Mesendoderm (in vitro differentiated cells): ENCODE measurements at regions not wholly inside any gene's neighbourhood (a gene's known extent, or its start where the extent isn't known, plus 50 kb on each side); places are given as distances from the start of the nearest gene placed in this dataset.

Experiments
- DNase-seq: peaks from one replicate; pipeline ENCODE4 v3.0.0; 2013
- H2AK5ac ChIP-seq: 2 replicates; pipeline ENCODE4 v1.6.1; 2013; ENCODE audit warnings: low read length, inconsistent platforms
- H2BK120ac ChIP-seq: 2 replicates; pipeline ENCODE4 v1.6.1; 2013; ENCODE audit warnings: low read depth, mild to moderate bottlenecking, low read length, moderate library complexity, mixed read lengths
- H2BK15ac ChIP-seq: replicated peaks from 2 replicates; pipeline ENCODE4 v1.6.1; 2013; ENCODE audit warnings: low read depth, mild to moderate bottlenecking, moderate library complexity
- H2BK5ac ChIP-seq: 2 replicates; pipeline ENCODE4 v1.6.1; 2013; ENCODE audit warnings: low read length, inconsistent platforms
- H3K18ac ChIP-seq: 2 replicates; pipeline ENCODE4 v1.6.1; 2013; ENCODE audit warnings: mild to moderate bottlenecking, low read length, mixed read lengths
- H3K23ac ChIP-seq: one replicate; pipeline ENCODE4 v1.6.1; 2013; ENCODE audit warnings: low read length
- H3K27ac ChIP-seq: 2 replicates; pipeline ENCODE4 v1.5.1; 2013; ENCODE audit warnings: low read depth, mild to moderate bottlenecking, inconsistent platforms, low read length, moderate library complexity
- H3K27me3 ChIP-seq: 2 replicates; pipeline ENCODE4 v1.6.1; 2013; ENCODE audit warnings: low read length, control low read depth, mild to moderate bottlenecking, inconsistent platforms; ENCODE audit not compliant: insufficient read depth, poor library complexity
- H3K36me3 ChIP-seq: 2 replicates; pipeline ENCODE4 v1.6.1; 2013; ENCODE audit warnings: low read length, inconsistent platforms; ENCODE audit not compliant: control insufficient read depth, insufficient read depth
- H3K4ac ChIP-seq: one replicate; pipeline ENCODE4 v1.6.1; 2013; ENCODE audit warnings: low read depth, mild to moderate bottlenecking, low read length, moderate library complexity
- H3K4me1 ChIP-seq: 2 replicates; pipeline ENCODE4 v1.6.1; 2013; ENCODE audit warnings: low read depth, low read length, inconsistent platforms; ENCODE audit not compliant: control insufficient read depth
- H3K4me2 ChIP-seq: 2 replicates; pipeline ENCODE4 v1.6.1; 2013; ENCODE audit warnings: low read length
- H3K4me3 ChIP-seq: 2 replicates; pipeline ENCODE4 v1.5.1; 2013; ENCODE audit warnings: mild to moderate bottlenecking, low read length
- H3K56ac ChIP-seq: one replicate; pipeline ENCODE4 v1.6.1; 2013; ENCODE audit warnings: low read length
- H3K79me1 ChIP-seq: 2 replicates; pipeline ENCODE4 v1.6.1; 2013; ENCODE audit warnings: low read length, inconsistent platforms
- H3K79me2 ChIP-seq: 2 replicates; pipeline ENCODE4 v1.6.1; 2013; ENCODE audit warnings: mild to moderate bottlenecking, low read length; ENCODE audit not compliant: control insufficient read depth, insufficient read depth
- H3K9ac ChIP-seq: 2 replicates; pipeline ENCODE4 v1.6.1; 2013; ENCODE audit warnings: low read length, inconsistent platforms
- H4K5ac ChIP-seq: one replicate; pipeline ENCODE4 v1.6.1; 2013; ENCODE audit warnings: low read length
- H4K8ac ChIP-seq: one replicate; pipeline ENCODE4 v1.6.1; 2013; ENCODE audit warnings: low read depth, mild to moderate bottlenecking, control low read depth, low read length, moderate library complexity
- WGBS: extraction: QIAGEN DNeasy Blood & Tissue Kit; methylation state at CpG from one replicate; pipeline ENCODE4 v1.1.7; 2013; ENCODE audit warnings: low lambda C conversion rate, missing lambda C conversion rate; ENCODE audit not compliant: insufficient coverage; ENCODE audit errors: extremely low coverage; 5-methylcytosine and 5-hydroxymethylcytosine counted together

- Histone ChIP-seq H3K79me1 (no peaks in the 10 kb centered on the region), H4K8ac (no peak overlapping the region), H3K27me3 (no peaks in the 10 kb centered on the region), H3K79me2 (no peaks in the 10 kb centered on the region), H3K36me3 (no peaks in the 10 kb centered on the region), H3K56ac (no peak overlapping the region), H3K18ac (no peak overlapping the region), H2BK5ac (no peak overlapping the region), H3K27ac (no peak overlapping the region), H3K23ac (no peak overlapping the region), H2BK15ac (no peak overlapping the region), H3K9ac (no peak overlapping the region), H2BK120ac (no peak overlapping the region), H2AK5ac (no peak overlapping the region), H3K4me2 (no peak overlapping the region), H3K4me3 (no peak overlapping the region), H3K4ac (no peak overlapping the region), H4K5ac (no peak overlapping the region), H3K4me1 (no peaks in the 10 kb centered on the region)
- no peak for DNase-seq
- WGBS = no CpG with 5 or more reads among the region's 3 CpGs
Observed at GRCh38 chr5:91699429-91699828, 316.3 kb upstream of the ARRDC3 start.

- Histone ChIP-seq H3K27me3 (no peaks in the 10 kb centered on the region), H2BK120ac (no peak overlapping the region), H3K4me1 (no peaks in the 10 kb centered on the region), H3K4ac (no peak overlapping the region), H3K4me3 (no peak overlapping the region), H3K79me1 (no peaks in the 10 kb centered on the region), H3K23ac (no peak overlapping the region), H2AK5ac (no peak overlapping the region), H3K27ac (no peak overlapping the region), H3K56ac (no peak overlapping the region), H3K18ac (no peak overlapping the region), H3K36me3 (no peaks in the 10 kb centered on the region), H2BK5ac (no peak overlapping the region), H3K9ac (no peak overlapping the region), H4K5ac (no peak overlapping the region), H2BK15ac (no peak overlapping the region), H4K8ac (no peak overlapping the region), H3K79me2 (no peaks in the 10 kb centered on the region), H3K4me2 (no peak overlapping the region)
- no CpG with 5 or more reads among the region's 2 CpGs for WGBS
- DNase-seq = no peak
Observed at GRCh38 chr5:91691592-91691991, 308.5 kb upstream of the ARRDC3 start.

GRCh38 chr5:91690921-91691320 lies 307.8 kb upstream of the ARRDC3 start:
- Histone ChIP-seq H3K56ac (no peak overlapping the region), H3K4me3 (no peak overlapping the region), H3K36me3 (no peaks in the 10 kb centered on the region), H3K18ac (no peak overlapping the region), H4K8ac (no peak overlapping the region), H2BK5ac (no peak overlapping the region), H3K79me2 (no peaks in the 10 kb centered on the region), H3K23ac (no peak overlapping the region), H3K27me3 (no peaks in the 10 kb centered on the region), H3K27ac (no peak overlapping the region), H4K5ac (no peak overlapping the region), H3K4ac (no peak overlapping the region), H2BK120ac (no peak overlapping the region), H2BK15ac (no peak overlapping the region), H3K4me2 (no peak overlapping the region), H3K79me1 (no peaks in the 10 kb centered on the region), H3K4me1 (no peaks in the 10 kb centered on the region), H3K9ac (no peak overlapping the region), H2AK5ac (no peak overlapping the region)
- no peak for DNase-seq
- WGBS = no CpG with 5 or more reads among the region's 3 CpGs

- Histone ChIP-seq H2AK5ac (no peak overlapping the region), H3K36me3 (no peaks in the 10 kb centered on the region), H4K5ac (no peak overlapping the region), H3K27ac (no peak overlapping the region), H3K23ac (no peak overlapping the region), H3K18ac (no peak overlapping the region), H4K8ac (no peak overlapping the region), H3K4ac (no peak overlapping the region), H3K9ac (no peak overlapping the region), H3K4me3 (no peak overlapping the region), H3K4me2 (no peak overlapping the region), H3K79me2 (no peaks in the 10 kb centered on the region), H2BK5ac (no peak overlapping the region), H3K27me3 (no peaks in the 10 kb centered on the region), H3K4me1 (no peaks in the 10 kb centered on the region), H3K56ac (no peak overlapping the region), H3K79me1 (no peaks in the 10 kb centered on the region), H2BK120ac (no peak overlapping the region), H2BK15ac (no peak overlapping the region)
- DNase-seq = no peak
- WGBS = no CpG with 5 or more reads among the region's 2 CpGs
Observed at GRCh38 chr5:91687430-91687829, 304.3 kb upstream of the ARRDC3 start.

GRCh38 chr5:91684625-91685024 lies 301.5 kb upstream of the ARRDC3 start:
- Histone ChIP-seq H3K23ac (no peak overlapping the region), H3K4me1 (no peaks in the 10 kb centered on the region), H3K27ac (no peak overlapping the region), H2AK5ac (no peak overlapping the region), H3K36me3 (no peaks in the 10 kb centered on the region), H3K79me2 (no peaks in the 10 kb centered on the region), H4K8ac (no peak overlapping the region), H3K27me3 (no peaks in the 10 kb centered on the region), H3K18ac (no peak overlapping the region), H3K4me2 (no peak overlapping the region), H2BK15ac (no peak overlapping the region), H2BK5ac (no peak overlapping the region), H3K79me1 (no peaks in the 10 kb centered on the region), H3K4me3 (no peak overlapping the region), H3K56ac (no peak overlapping the region), H2BK120ac (no peak overlapping the region), H4K5ac (no peak overlapping the region), H3K4ac (no peak overlapping the region), H3K9ac (no peak overlapping the region)
- no peak for DNase-seq
- WGBS = no CpG with 5 or more reads among the region's 1 CpG

- H2BK15ac ChIP-seq = no peak overlapping the region
- no peak overlapping the region for H4K8ac ChIP-seq
- no peak overlapping the region for H3K9ac ChIP-seq
- no peaks in the 10 kb centered on the region for H3K36me3 ChIP-seq
- no peaks in the 10 kb centered on the region for H3K79me2 ChIP-seq
- no peaks in the 10 kb centered on the region for H3K4me1 ChIP-seq
- H2BK5ac ChIP-seq = no peak overlapping the region
- no peak overlapping the region for H3K4me3 ChIP-seq
- no peak overlapping the region for H2AK5ac ChIP-seq
- no peak overlapping the region for H3K4ac ChIP-seq
- H3K27ac ChIP-seq = no peak overlapping the region
- peak; percentile 60 for DNase-seq
- H3K18ac ChIP-seq = no peak overlapping the region
- H4K5ac ChIP-seq = no peak overlapping the region
- WGBS = no CpG with 5 or more reads among the region's 4 CpGs
- no peak overlapping the region for H3K23ac ChIP-seq
- H3K79me1 ChIP-seq = no peaks in the 10 kb centered on the region
- no peak overlapping the region for H3K56ac ChIP-seq
- H3K27me3 ChIP-seq = no peaks in the 10 kb centered on the region
- no peak overlapping the region for H2BK120ac ChIP-seq
- no peak overlapping the region for H3K4me2 ChIP-seq
Observed at GRCh38 chr5:91670563-91670962, 287.4 kb upstream of the ARRDC3 start.
